DOHH2 (cell line): ENCODE measurements at regions not wholly inside any gene's neighbourhood (a gene's known extent, or its start where the extent isn't known, plus 50 kb on each side); places are given as distances from the start of the nearest gene placed in this dataset.

Source experiments
- H3F3A ChIP-seq: fragments of 200-600 bp; sonication (generic), shearing (Covaris generic); 2 replicates; pipeline ENCODE4 v1.6.0; 2016; ENCODE audit warnings: antibody characterized with exemption, mild to moderate bottlenecking; ENCODE audit not compliant: control insufficient read depth, insufficient read depth
- H3K27ac ChIP-seq: fragments of 200-600 bp; sonication (generic); 2 replicates; pipeline ENCODE4 v1.5.1; 2014; ENCODE audit warnings: low read depth, mild to moderate bottlenecking, low read length, moderate library complexity
- H3K27me3 ChIP-seq: fragments of 200-600 bp; sonication (generic); 2 replicates; pipeline ENCODE4 v1.6.1; 2014; ENCODE audit warnings: mild to moderate bottlenecking, low read length, mixed read lengths; ENCODE audit not compliant: control insufficient read depth
- H3K36me3 ChIP-seq: fragments of 200-600 bp; sonication (generic); 2 replicates; pipeline ENCODE4 v1.6.1; 2014; ENCODE audit warnings: mild to moderate bottlenecking, low read length, moderate library complexity, mixed read lengths; ENCODE audit not compliant: control insufficient read depth
- H3K4me1 ChIP-seq: fragments of 200-600 bp; sonication (generic); 2 replicates; pipeline ENCODE4 v1.6.1; 2014; ENCODE audit warnings: mild to moderate bottlenecking, low read length, mixed read lengths; ENCODE audit not compliant: control insufficient read depth
- H3K4me2 ChIP-seq: fragments of 200-600 bp; sonication (generic); 2 replicates; pipeline ENCODE4 v1.6.0; 2014; ENCODE audit warnings: mild to moderate bottlenecking, low read length, moderate library complexity
- H3K4me3 ChIP-seq: fragments of 200-600 bp; sonication (generic); 2 replicates; pipeline ENCODE4 v1.5.1; 2014; ENCODE audit warnings: mild to moderate bottlenecking, low read length, mixed read lengths
- H3K79me2 ChIP-seq: fragments of 200-600 bp; sonication (generic); 2 replicates; pipeline ENCODE4 v1.6.1; 2014; ENCODE audit warnings: mild to moderate bottlenecking, low read length, mixed read lengths; ENCODE audit not compliant: control insufficient read depth
- H3K9me2 ChIP-seq: fragments of 200-600 bp; sonication (generic); replicated peaks from 2 replicates; pipeline ENCODE4 v1.6.1; 2014; ENCODE audit warnings: mild to moderate bottlenecking, low read length, mixed read lengths; ENCODE audit not compliant: control insufficient read depth
- H3K9me3 ChIP-seq: fragments of 200-600 bp; sonication (generic); 2 replicates; pipeline ENCODE4 v1.6.1; 2014; ENCODE audit warnings: antibody characterized with exemption, low read length, mixed read lengths; ENCODE audit not compliant: control insufficient read depth, insufficient read depth
- H4K20me1 ChIP-seq: fragments of 200-600 bp; sonication (generic); 2 replicates; pipeline ENCODE4 v1.6.0; 2014; ENCODE audit warnings: low read depth, mild to moderate bottlenecking, antibody characterized with exemption, low read length, moderate library complexity; ENCODE audit not compliant: control insufficient read depth, insufficient read depth
- EZH2phosphoT487 ChIP-seq: fragments of 200-600 bp; sonication (generic); IDR thresholded peaks from 2 replicates; pipeline ENCODE4 v1.6.1; 2017; ENCODE audit warnings: borderline replicate concordance, mild to moderate bottlenecking, antibody characterized with exemption, low read length, moderate library complexity, mixed read lengths
- TF ChIP-seq, protein P1 (sequence below): fragments of 200-600 bp; sonication (generic); IDR thresholded peaks from one replicate; pipeline ENCODE4 v1.5.1; 2014; ENCODE audit warnings: antibody characterized with exemption, mild to moderate bottlenecking, low read depth, low read length; ENCODE audit not compliant: poor library complexity, severe bottlenecking

DNA sequence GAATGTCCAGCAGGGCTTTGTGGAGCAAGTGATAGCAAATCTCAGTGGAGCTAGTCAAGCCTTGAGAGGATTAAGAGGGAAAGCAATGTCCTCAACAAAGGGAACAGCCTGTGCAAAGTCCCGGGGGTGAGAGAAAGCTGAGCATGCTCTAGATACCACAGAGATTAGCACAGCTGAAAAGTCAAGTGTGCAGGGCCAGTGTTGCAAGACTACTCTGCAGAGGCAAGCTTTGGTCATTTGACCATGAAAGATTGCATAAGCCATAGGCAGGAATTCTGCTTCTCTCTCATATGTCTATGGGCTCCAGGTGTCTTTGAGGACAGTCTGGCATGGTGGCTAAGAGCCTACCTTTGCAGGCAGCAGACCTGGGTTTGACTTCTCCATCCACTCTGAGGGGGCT is 181.0 kb upstream of the JUN start:
- no peaks in the 10 kb centered on the region for H3F3A ChIP-seq
- H3K4me3 ChIP-seq, result no peak overlapping the region
- no peak for TF ChIP-seq EZH2phosphoT487
- H3K9me2 ChIP-seq, result no peaks in the 10 kb centered on the region
- no peaks in the 10 kb centered on the region for H3K9me3 ChIP-seq
- no peak overlapping the region for H3K27ac ChIP-seq
- H3K79me2 ChIP-seq, result no peaks in the 10 kb centered on the region
- no peaks in the 10 kb centered on the region for H3K4me1 ChIP-seq
- H3K36me3 ChIP-seq, result no peaks in the 10 kb centered on the region
- H3K4me2 ChIP-seq, result no peak overlapping the region
- no peaks in the 10 kb centered on the region for H4K20me1 ChIP-seq
- H3K27me3 ChIP-seq, result no peaks in the 10 kb centered on the region

DNA sequence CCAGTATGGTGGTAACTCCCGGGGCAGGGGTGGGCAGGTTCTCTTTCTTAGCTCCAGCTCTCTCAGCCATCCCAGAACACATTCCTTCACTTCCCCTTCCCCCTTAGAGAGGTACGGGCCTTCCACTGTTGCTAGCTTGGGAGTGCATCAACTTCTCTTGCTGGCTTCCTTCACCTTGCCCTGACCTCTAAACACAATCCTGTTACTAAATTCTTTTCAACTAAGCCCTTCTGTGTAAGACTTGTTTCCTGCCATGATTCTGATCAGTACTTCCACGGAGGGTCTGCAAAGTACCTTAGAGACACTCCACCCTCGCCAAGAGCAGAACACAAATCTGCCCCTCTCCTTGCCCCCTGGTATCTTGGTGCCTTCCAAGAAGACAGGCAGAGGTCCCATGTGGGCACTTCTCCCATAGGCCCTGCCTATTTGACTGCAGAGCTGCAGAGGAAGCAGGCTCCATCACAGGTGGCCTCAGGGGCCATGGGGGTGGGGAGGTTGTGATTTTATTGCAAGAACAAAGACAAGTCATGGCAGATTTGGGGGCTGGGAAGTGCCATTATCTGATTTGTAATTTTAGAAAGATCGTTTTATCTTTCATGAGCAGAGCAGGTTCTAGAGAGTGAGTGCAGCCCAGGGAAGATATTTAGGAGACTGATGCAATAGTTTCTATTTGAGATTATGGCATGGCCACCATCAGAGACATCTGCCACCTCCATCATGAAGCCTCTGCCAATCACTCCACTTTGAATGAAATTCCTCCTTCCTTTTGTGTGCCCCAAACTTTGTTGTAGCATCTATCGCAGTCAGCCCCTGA is 182.5 kb upstream of the JUN start:
- Histone ChIP-seq H3K27ac (no peak overlapping the region), H3K9me3 (no peaks in the 10 kb centered on the region), H3K36me3 (no peaks in the 10 kb centered on the region), H4K20me1 (no peaks in the 10 kb centered on the region), H3F3A (no peaks in the 10 kb centered on the region), H3K4me1 (no peaks in the 10 kb centered on the region), H3K79me2 (no peaks in the 10 kb centered on the region), H3K4me2 (no peak overlapping the region), H3K27me3 (no peaks in the 10 kb centered on the region), H3K4me3 (no peak overlapping the region), H3K9me2 (no peaks in the 10 kb centered on the region)
- TF ChIP-seq, protein P1, sequence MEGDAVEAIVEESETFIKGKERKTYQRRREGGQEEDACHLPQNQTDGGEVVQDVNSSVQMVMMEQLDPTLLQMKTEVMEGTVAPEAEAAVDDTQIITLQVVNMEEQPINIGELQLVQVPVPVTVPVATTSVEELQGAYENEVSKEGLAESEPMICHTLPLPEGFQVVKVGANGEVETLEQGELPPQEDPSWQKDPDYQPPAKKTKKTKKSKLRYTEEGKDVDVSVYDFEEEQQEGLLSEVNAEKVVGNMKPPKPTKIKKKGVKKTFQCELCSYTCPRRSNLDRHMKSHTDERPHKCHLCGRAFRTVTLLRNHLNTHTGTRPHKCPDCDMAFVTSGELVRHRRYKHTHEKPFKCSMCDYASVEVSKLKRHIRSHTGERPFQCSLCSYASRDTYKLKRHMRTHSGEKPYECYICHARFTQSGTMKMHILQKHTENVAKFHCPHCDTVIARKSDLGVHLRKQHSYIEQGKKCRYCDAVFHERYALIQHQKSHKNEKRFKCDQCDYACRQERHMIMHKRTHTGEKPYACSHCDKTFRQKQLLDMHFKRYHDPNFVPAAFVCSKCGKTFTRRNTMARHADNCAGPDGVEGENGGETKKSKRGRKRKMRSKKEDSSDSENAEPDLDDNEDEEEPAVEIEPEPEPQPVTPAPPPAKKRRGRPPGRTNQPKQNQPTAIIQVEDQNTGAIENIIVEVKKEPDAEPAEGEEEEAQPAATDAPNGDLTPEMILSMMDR, result no peak
- no peak for TF ChIP-seq EZH2phosphoT487

DNA sequence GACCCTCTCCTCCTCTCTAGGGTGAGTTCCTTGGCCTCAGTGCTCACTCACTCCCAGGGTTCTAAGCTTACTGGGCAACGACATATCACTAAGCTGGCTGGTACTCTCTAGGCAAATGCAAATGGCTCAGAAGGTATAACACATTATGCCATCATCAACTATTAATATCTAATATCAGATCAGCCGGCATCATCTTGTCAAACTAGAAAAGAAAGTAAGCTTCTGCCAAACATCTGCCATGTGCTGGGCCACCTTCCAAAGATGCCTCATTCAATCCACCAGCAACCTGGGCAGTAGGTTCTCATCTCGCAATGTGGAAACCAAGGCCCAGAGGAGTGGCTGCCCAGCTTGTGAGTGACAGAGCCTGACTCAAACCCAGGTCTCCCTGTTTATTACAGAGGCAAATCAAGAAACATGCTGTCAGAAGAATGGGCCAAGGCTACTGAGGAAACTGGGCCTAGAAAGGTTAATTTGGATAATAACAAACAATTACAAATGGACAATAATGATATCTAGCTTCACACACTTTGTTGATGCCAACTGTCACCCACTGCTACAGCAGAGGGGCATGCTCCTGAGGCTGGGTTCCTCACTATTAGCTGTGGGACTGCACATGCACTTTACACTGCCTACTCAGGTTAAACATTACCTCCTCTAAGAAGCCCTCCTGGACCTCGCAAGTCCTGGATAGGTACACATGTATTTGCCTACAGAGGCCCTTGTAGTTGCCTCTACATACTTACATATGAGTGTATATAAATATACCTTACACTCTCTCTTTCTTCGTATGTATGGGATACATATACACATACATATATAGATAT is 183.3 kb upstream of the JUN start:
- H3K27ac ChIP-seq, result no peak overlapping the region

More for the DNA sequence above, 183.3 kb upstream of the JUN start:
- Histone ChIP-seq H3K9me3 (no peaks in the 10 kb centered on the region), H4K20me1 (no peaks in the 10 kb centered on the region), H3K79me2 (no peaks in the 10 kb centered on the region), H3K4me1 (no peaks in the 10 kb centered on the region), H3K9me2 (no peaks in the 10 kb centered on the region), H3K4me2 (no peak overlapping the region), H3K4me3 (no peak overlapping the region), H3F3A (no peaks in the 10 kb centered on the region), H3K27me3 (no peaks in the 10 kb centered on the region), H3K36me3 (no peaks in the 10 kb centered on the region)
- no peak for TF ChIP-seq EZH2phosphoT487
- TF ChIP-seq, protein P1, result no peak
